Neutrophil (primary cell): ENCODE measurements at regions not wholly inside any gene's neighbourhood (a gene's known extent, or its start where the extent isn't known, plus 50 kb on each side); places are given as distances from the start of the nearest gene placed in this dataset.

Experiments used
- H3K27ac ChIP-seq: fragments of 200-600 bp; sonication (generic); 2 replicates; pipeline ENCODE4 v1.5.1; 2016; ENCODE audit warnings: mild to moderate bottlenecking, moderate library complexity
- H3K27me3 ChIP-seq: fragments of 200-600 bp; sonication (generic); 2 replicates; pipeline ENCODE4 v1.6.0; 2016; ENCODE audit warnings: mild to moderate bottlenecking
- H3K36me3 ChIP-seq: fragments of 200-600 bp; sonication (generic); 2 replicates; pipeline ENCODE4 v1.5.1; 2017
- H3K4me1 ChIP-seq, 2 experiments: fragments of 200-600 bp in 1 of 2; sonication (generic) in 1 of 2; 1 replicate in 1 of 2; 2 replicates in 1 of 2; pipeline versions ENCODE4 v1.5.1 to v1.6.1; 2013 to 2016; ENCODE audit warnings: low read depth in 1 of 2, low read length in 1 of 2, mild to moderate bottlenecking in 1 of 2, moderate library complexity in 1 of 2; ENCODE audit not compliant: control insufficient read depth in 1 of 2, insufficient read depth in 1 of 2
- H3K4me3 ChIP-seq, 2 experiments: fragments of 200-600 bp in 1 of 2; sonication (generic) in 1 of 2; 1 replicate in 1 of 2; 2 replicates in 1 of 2; pipeline ENCODE4 v1.5.1; 2013 to 2016; ENCODE audit warnings: low read depth in 1 of 2, low read length in 1 of 2, mild to moderate bottlenecking in 1 of 2, moderate library complexity in 1 of 2
- H3K9me3 ChIP-seq: fragments of 200-600 bp; sonication (generic); 2 replicates; pipeline ENCODE4 v1.5.1; 2016
- TF ChIP-seq, protein P1 (sequence below): fragments of 200-600 bp; sonication (generic); IDR thresholded peaks from 2 replicates; pipeline ENCODE4 v1.5.1; 2016; ENCODE audit warnings: antibody characterized with exemption

DNA sequence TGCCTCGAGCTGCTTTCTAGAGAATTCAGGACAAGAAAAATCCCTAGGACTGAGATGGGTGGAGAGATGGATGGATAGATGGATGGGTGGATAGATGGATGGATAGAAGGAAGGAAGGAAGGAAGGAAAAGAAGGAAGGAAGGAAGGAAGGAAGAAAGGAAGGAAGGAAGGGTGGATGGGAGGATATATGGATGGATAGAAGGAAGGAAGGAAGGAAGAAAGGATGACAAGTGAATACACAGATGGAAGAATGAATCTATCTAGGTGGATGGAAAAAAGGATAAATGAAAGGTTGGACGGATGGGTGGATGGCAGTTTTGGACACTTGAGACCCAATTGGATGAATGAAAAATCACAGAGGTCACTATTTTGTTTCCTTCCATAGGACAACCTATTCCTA, 120.4 kb upstream of the KAZN start:
- Histone ChIP-seq H3K4me3 (no peak overlapping the region), H3K27ac (no peak overlapping the region), H3K27me3 (no peaks in the 10 kb centered on the region), H3K4me1 (no peaks in the 10 kb centered on the region), H3K36me3 (no peaks in the 10 kb centered on the region), H3K9me3 (no peaks in the 10 kb centered on the region)
- TF ChIP-seq, protein P1, sequence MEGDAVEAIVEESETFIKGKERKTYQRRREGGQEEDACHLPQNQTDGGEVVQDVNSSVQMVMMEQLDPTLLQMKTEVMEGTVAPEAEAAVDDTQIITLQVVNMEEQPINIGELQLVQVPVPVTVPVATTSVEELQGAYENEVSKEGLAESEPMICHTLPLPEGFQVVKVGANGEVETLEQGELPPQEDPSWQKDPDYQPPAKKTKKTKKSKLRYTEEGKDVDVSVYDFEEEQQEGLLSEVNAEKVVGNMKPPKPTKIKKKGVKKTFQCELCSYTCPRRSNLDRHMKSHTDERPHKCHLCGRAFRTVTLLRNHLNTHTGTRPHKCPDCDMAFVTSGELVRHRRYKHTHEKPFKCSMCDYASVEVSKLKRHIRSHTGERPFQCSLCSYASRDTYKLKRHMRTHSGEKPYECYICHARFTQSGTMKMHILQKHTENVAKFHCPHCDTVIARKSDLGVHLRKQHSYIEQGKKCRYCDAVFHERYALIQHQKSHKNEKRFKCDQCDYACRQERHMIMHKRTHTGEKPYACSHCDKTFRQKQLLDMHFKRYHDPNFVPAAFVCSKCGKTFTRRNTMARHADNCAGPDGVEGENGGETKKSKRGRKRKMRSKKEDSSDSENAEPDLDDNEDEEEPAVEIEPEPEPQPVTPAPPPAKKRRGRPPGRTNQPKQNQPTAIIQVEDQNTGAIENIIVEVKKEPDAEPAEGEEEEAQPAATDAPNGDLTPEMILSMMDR = no peak

DNA sequence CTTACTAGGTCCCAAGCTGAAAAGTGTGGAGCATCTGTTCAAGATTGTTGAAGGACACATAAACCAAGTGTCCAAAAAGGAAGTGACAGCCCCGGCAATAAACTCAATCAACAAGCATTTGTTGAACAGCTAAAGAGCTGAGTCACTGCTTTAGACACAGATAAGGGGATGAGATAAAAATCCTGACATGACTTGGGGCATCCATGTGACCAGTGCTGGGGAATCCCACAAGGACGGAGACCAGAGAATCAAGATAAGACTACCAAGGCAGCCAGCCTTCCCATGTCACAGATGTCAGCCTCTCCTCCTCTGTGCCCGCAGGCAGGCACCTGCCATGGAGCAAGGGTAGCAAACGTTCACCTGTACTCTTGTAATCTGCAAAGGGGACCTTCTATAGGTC, 118.6 kb upstream of the KAZN start:
- Histone ChIP-seq H3K4me3 (no peak overlapping the region), H3K36me3 (no peaks in the 10 kb centered on the region), H3K9me3 (no peaks in the 10 kb centered on the region), H3K27ac (no peak overlapping the region), H3K4me1 (no peaks in the 10 kb centered on the region), H3K27me3 (no peaks in the 10 kb centered on the region)
- TF ChIP-seq, protein P1 = no peak

DNA sequence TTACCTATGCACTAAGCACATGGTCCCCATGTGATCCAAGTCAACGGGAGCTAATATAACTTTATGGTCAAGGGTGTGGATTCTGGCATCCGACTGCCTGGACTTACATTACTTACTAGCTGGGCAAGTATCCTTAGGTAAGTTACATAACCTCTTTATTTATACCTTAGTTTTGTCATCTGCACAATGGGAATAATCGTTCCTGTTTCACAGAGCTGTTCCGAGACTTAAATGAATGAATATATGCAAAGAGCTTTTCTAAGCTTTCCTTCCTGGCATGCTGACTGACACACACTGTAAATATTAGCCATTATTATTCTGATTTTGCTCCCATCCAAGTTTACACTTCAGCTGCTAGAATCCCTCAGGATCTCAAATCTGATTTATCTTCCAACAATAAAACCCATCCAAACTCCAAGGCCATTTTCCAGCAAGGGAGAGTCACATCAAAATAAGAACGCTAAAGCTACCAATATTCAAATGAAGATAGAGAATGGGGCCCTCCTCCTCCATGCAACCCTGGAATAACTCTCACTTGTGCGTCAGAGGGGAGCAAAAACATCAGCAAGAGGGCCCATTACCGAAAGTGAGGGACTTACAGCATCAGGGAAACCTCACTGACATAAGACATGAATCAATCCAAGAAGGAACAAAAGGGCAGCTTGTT, 115.6 kb upstream of the KAZN start:
- Histone ChIP-seq H3K4me1 (no peaks in the 10 kb centered on the region), H3K4me3 (no peak overlapping the region), H3K36me3 (no peaks in the 10 kb centered on the region), H3K9me3 (no peaks in the 10 kb centered on the region), H3K27ac (no peak overlapping the region), H3K27me3 (no peaks in the 10 kb centered on the region)
- TF ChIP-seq, protein P1 = no peak

DNA sequence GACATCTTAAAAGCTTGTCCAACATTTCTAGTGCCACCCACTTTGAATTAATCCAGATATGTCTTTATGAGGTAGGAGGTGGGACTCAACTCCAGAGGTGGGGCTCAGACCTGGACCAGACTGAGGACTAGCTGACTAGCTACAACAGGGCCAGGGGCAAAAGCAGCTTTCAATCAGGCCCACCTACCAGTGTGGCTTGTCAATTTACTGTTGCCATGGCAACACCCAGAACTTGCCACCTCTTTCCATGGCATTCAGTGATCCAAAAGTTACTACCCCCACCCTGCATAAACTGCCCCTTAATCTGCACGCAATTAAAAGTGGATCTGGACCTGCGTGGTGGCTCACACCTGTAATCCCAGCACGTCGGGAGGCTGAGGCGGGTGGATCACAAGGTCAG, 113.2 kb upstream of the KAZN start:
- no peaks in the 10 kb centered on the region for H3K36me3 ChIP-seq
- H3K4me1 ChIP-seq = no peaks in the 10 kb centered on the region
- no peaks in the 10 kb centered on the region for H3K9me3 ChIP-seq
- no peak overlapping the region for H3K4me3 ChIP-seq
- no peak overlapping the region for H3K27ac ChIP-seq
- TF ChIP-seq, protein P1 = no peak
- no peaks in the 10 kb centered on the region for H3K27me3 ChIP-seq

DNA sequence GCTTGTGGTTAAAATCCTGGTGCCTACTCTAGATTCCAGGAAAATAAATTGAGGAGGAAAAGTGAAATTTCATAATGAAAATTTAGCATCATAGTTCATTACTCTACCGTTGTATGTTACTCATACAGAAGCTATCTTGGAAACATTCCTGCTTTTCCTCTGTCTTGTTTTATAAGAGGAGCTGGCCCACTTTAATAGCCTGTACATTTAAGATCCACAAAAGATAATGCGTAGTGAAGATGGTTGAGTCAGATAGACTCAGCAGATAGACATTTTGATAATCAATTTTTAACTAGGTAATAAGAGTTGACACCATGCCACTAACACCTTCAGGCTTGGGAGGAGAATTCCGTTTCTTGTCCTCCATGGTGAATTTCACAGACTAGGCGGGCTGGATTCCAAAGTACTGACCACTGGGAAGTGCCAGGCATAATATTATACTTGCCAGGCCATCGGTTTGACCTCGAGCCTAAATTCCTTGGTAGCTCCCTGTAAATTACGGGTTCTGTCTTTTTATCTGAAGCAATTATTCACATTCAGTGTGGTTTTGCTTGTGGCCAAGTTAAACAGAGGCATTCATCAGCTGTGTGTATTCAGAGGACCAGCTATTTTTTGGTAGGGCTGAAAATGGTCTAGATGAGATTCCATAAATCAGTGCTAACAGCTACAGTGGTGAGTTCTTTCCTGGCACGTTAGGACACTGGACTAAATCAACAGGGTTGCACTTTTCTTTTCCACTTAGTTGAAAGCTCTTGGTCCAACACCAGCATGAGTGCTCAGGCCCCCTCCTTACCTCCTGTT, 111.9 kb upstream of the KAZN start:
- H3K27ac ChIP-seq = no peak overlapping the region
- H3K36me3 ChIP-seq = no peaks in the 10 kb centered on the region
- no peaks in the 10 kb centered on the region for H3K27me3 ChIP-seq
- H3K4me1 ChIP-seq = no peaks in the 10 kb centered on the region
- no peak overlapping the region for H3K4me3 ChIP-seq
- no peaks in the 10 kb centered on the region for H3K9me3 ChIP-seq
- TF ChIP-seq, protein P1 = no peak
